SIG-M5 treated with dmso at 0.1 percent for 504 hours (cell line): ENCODE measurements at regions not wholly inside any gene's neighbourhood (a gene's known extent, or its start where the extent isn't known, plus 50 kb on each side); places are given as distances from the start of the nearest gene placed in this dataset.

Experiments
- DNase-seq: peaks from one replicate; lab custom pipeline; 2025; ENCODE audit not compliant: unreplicated experiment; lab: John Stamatoyannopoulos, UW

DNA sequence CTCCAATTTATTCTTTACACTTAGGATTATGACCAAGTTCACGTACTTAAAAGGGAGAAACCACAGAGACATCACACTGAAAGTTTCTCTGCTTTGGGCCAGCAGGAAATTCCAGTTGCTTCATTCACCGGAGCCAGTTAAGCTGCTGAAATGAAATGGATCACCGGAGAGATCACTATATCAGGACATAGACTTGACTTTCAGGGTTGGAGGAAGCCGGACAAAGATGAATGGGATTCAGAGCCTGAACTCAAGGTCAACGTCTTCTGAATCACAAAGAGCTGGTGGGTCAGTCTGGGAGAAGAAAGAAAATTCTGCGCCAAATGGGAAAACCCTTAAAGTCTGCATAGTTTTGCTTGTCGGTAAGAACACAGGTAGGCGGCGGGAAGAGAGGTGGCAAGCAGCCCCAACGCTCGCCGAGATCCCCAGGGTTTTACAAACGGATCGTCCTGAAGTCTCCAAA is 81.9 kb upstream of the CCDC28A start:
- no peak for DNase-seq

DNA sequence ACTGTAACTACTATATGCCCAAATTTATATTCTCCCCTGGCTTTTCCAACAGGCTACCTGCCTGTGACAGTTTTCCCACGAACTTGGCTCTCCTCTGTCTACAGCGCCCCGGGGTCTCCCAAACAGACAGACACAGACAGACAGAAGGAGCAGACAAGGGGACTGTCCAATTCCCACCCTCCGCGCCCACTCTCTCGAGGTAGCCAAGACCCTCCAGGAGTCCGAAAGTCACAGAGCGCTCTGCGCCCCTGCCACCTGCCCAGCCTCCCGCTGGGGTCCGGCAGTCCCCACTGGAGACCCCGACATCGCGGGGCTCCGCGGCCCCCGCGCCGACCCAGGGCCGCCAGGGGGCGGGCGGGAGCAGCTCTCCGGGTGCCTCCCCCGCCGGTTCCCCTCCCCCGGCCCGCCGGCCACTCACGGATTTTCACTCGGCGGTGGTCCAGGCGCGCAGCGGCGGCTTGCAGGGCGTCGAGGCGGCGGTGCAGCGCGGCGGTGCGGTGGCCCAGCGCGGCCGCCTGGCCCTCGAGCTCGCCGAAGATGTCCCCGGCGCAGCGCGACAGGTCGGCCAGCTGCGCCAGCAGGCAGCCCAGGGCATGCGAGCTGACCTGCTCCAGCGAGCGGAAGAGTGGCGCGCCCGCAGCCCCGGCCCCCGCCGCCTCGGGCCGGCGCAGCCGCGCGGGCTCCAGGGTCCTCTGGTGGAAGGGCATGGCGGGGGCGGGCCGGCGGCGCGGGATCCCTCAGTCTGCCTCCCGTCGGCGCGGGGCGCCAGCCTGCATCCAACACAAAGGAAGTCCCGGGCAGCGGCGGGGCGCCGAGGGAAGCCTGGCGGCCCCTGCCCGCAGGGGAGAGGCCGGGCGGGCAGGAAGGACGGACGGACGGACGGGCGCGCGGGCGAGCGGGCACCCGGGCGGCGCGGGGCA is 81.3 kb upstream of the CCDC28A start:
- peak; percentile 29 for DNase-seq

DNA sequence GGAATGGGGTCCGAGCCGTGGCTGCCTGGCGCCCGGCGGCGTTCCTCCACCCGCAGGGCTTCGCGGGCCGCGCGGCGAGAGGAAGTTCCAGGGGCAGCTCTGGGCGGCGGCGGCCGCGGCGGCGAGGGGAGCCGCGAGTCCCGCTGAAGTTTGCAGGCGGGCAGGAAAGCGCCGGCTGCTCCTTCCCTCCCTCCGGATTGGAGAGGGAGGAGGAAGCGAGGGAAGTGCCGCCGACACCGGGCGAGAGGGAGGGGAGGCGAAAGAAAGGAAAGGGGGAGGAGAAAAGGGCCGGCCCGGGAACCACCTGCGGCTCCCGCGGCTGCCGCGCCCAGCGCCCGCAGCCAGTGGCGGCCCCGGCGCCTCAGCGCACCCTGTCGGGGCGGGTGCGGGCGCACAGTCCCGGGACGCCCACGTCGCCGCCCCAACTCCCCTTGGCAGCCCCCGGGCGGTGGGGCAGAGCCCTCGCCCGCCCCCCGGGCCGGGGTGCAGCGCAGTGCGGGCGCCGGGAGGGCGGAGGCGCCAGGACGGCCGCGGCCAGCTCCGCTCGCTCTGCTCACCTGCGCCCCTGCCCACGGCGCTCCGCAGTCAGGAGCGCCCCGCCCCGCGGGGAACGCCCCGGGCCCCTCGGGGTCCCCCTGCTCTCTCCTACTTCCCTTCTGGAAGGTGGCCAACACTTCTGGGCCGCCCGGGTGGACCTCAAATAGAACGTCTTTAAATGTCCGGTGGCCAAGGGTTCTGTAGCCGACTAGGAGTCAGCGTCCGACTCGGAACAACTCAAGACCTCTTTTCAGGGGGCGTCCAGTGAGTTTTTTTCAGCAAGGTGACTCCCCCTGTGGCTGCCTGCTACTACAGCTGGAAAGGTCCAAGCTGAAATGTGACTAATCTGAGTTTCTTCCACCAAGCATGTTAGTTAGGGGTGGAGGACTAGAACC is 80.3 kb upstream of the CCDC28A start:
- DNase-seq = peak; percentile 55

DNA sequence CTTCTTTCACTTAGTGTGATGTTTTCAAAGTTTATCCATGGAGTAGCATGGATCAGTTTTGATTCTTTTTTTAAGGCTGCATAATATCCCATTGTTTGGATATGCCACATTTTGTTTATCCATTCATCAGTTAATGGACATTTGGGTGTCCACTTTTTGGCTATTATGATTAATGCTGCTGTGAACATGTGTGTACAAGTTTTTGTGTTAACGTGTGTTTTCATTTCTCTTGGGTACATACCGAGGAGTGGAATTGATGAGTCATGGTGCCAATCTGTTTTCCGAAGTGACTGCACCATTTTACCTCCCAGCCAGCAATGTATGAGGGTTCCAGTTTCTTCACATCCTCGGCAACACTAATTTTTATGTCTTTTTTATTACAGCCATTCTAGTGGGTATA is 78.4 kb upstream of the CCDC28A start:
- DNase-seq = no peak

DNA sequence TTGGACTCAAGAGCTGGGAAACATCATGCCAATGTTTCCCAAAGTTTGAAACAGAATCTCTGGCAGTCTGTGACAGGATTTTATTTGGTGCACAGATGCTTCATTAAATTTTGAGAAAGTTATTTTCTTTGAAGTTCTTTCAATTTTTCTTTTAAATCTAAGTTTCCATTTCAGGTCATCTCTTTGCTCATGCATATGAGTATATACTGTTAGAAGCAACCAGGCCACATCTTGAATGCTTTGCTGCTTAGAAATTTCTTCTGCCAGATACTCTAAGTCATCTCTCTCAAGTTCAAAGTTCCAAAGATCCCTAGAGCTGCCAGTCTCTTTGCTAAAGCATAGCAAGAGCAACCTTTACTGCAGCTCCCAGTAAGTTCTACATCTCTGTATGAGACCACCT is 59.1 kb upstream of the CCDC28A start:
- DNase-seq = no peak

DNA sequence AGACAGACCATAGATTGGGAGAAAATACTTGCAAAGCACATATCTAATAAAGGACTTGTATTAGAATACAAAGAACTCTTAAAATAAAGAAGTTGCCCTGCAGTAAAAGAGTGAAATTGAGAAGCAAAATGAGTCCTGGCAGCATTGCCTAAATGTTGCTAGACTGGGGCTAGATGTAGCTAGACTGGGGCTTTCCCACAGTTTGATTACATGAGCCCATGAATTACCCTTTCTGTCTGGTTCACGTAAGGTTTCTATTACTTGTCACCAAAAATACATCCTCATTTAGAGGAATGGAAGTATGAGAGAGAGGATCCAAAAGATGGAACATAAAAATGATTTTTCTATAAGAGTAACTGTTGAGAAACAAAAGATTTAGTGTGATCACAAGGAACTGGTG is 57.6 kb upstream of the CCDC28A start:
- no peak for DNase-seq

DNA sequence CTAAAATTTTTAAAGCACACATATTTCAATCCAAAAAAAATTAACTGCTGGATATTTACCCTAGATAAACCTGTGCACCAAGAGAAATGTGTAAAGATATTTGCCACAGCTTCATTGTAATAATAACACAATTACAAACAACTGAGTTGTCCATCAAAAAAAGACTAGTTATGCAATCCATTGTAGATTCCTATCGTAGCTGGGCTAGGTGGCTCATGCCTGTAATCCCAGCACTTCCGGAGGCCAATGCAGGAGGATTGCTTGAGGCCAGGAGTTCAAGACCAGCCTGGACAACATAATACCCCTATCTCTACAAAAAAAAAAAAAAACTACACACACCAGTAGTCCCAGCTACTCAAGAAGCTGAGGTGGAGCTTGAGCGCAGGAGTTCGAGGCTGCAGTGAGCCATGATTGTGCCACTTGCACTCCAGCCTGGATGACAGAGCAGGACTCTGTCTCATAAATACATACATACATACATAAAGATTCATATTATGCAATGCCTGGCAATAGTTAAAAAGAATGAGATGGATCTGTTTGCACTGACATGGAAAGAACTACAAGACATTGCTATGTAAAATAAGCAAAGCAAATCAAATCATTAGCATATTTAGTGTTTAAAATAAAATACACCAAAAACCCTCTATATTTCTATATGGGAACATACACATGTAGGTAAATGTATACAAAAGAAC is 56.5 kb upstream of the CCDC28A start:
- no peak for DNase-seq

DNA sequence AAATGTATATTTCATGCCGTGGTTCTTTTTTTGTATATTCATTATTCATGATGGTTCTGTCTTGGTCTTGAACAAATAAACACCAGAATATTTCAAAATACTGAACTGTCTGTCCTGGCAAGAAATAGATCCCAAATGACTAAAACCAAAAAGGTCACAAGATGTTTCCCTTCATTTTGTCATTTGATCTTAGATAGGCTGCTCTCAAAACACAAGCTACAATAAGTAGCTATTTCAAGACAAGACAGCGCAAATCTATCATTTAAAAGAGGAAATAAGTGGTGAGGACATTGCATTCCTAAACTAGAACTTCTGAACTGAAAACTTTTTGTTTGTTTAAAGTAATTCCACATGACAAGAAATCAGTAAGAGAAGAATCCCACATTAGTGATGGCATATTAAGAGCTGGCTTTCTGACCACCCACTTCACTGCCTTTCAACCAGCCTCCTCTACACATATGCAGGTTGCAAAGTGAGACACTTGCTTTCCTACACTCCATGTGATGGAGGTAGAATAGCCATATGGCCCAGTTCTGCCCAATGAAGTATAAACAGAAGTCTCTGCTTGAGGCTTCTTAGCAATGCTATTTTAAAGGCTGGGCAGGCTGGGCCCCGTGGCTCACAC is 54.4 kb upstream of the CCDC28A start:
- no peak for DNase-seq

DNA sequence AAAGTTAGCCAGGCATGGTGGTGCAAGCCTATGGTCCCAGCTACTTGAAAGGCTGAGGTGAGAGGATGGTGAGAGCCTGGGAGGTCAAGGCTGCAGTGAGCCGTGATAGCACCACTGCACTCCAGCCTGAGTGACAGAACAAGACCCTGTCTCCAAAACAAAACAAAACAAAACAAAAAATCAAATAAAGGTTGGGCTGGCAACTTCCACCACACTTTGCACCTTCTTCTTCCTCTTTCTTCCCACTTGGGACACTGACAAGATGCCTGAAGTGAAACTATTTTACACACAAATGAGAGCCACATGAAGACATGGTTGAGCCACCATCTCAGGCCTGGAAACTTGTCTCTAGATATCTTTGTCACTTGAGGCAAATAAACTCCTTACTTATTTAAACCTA is 53.8 kb upstream of the CCDC28A start:
- DNase-seq = peak; percentile 44

DNA sequence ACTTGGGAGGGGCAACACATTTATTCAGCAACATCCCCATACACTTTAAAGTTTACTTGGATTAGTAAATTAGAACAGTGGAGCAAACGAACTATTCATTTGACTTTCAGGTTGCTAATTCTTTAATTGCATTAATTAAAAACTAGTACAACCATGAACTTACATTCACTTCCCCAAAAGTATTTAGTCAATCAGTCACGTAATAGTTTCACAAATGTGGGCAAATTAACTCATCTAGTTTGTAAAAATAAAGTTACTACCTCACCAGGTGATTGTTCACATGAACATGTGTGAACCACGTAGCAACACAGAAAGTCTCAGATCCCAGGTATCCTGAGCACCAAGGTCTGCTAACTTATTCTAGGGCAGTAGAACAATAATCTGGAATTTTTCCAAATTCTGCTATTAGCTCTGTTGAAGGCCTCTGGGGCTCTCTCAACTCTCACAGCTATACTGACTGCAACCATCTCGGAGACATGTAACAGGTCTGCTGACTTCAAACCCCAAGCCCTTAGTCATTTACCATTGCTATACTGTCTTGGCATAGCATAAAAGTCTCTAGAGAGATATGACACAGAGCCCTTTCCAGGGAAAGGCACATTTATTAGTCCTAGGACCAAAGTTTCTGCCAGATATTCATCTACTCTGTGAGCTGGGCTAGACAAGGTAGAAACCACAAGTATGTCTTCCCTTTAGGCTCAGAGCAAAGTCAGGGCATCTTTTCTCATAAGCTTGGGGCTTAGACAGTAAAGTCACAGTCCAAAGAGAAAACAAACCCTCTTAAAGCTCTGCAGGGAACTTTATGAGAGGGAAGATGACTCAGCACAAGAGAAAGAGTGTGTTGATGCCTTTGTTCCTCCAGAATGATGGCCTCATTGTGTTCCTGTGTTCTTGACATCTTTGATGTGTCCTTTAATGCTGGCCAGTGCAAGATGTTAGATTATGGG is 50.9 kb upstream of the CCDC28A start:
- no peak for DNase-seq
